ENCODE measurements at regions not wholly inside any gene's neighbourhood (a gene's known extent, or its start where the extent isn't known, plus 50 kb on each side); places are given as distances from the start of the nearest gene placed in this dataset.

DNA sequence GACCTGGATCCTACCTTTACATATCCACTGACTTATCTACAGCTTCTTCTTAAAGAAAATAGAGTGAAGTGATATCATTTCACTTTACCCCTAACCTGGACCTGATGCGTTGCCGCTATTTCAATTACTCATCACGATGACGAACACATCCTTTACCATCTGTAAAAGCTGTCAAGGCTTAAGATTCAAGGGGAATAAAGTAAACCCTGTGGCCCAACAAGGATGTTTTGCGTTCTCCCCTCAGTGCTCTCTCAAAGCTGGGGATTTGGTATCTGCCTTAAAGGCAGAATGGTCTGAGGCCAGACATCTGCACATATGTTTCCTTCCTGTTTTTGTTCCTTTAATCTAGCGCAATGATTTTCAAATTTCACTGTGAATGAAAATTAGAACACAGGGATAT, 100.1 kb upstream of the KLF7 start:
- TF ChIP-seq, protein P1, sequence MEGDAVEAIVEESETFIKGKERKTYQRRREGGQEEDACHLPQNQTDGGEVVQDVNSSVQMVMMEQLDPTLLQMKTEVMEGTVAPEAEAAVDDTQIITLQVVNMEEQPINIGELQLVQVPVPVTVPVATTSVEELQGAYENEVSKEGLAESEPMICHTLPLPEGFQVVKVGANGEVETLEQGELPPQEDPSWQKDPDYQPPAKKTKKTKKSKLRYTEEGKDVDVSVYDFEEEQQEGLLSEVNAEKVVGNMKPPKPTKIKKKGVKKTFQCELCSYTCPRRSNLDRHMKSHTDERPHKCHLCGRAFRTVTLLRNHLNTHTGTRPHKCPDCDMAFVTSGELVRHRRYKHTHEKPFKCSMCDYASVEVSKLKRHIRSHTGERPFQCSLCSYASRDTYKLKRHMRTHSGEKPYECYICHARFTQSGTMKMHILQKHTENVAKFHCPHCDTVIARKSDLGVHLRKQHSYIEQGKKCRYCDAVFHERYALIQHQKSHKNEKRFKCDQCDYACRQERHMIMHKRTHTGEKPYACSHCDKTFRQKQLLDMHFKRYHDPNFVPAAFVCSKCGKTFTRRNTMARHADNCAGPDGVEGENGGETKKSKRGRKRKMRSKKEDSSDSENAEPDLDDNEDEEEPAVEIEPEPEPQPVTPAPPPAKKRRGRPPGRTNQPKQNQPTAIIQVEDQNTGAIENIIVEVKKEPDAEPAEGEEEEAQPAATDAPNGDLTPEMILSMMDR (IDR thresholded peaks at IDR 0.05; ENCODE audit: control insufficient read depth, extremely low read depth, insufficient read depth), result no peak
- DNase-seq (ENCODE audit: low read depth), result no peak

DNA sequence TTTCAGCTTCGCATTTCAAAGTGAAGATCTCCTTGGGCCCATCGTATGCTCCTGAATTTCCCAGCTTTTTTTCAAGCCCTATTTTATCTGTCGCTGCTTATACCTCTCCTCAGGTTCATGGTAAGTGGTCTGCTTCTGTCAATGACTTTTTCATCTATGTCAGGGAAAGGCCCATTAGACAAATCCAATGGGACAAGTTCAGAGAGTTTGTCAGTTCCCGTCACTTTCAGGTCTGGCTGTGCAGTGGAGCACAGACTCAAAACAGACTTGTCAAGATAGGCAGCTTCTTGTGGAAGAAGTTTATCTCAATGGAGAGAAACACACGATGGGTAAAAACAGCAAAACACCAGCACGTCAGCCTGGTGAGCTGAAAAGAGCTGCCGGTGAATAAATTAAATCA, 100.9 kb upstream of the KLF7 start:
- TF ChIP-seq, protein P1 (IDR thresholded peaks at IDR 0.05; ENCODE audit: control insufficient read depth, extremely low read depth, insufficient read depth), result no peak
- DNase-seq (ENCODE audit: low read depth), result no peak
- no peak overlapping the region for H3K4me3 ChIP-seq (ENCODE audit: low read depth, low read length)

More for the DNA sequence above, 100.1 kb upstream of the KLF7 start:
- H3K4me3 ChIP-seq (ENCODE audit: low read depth, low read length), result no peak overlapping the region

DNA sequence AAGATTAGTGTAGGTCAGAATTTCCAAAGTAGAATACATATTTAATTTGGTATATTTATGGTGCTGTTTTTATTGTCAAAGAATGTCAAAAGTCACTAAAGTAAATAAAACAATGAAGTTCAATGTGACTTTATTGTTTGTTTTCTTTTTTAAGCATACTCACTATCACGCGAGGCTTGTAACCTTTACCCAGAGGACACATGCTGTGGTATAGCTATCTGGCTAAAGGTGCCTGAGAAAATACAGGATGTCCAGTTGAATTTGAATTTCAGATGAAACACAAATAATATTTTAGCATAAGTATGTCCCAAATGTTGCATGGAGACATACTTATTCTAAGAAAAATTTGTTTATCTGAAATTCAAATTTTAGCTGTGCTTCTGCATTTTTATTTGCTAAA, 103.3 kb upstream of the KLF7 start:
- peak; percentile 83 for DNase-seq (ENCODE audit: low read depth)
- TF ChIP-seq, protein P1 (IDR thresholded peaks at IDR 0.05; ENCODE audit: control insufficient read depth, extremely low read depth, insufficient read depth), result no peak
- 0 out of 2 replicates have a peak overlapping the region, but pooled peaks have one; percentile 29 for H3K4me3 ChIP-seq (ENCODE audit: low read depth, low read length)

DNA sequence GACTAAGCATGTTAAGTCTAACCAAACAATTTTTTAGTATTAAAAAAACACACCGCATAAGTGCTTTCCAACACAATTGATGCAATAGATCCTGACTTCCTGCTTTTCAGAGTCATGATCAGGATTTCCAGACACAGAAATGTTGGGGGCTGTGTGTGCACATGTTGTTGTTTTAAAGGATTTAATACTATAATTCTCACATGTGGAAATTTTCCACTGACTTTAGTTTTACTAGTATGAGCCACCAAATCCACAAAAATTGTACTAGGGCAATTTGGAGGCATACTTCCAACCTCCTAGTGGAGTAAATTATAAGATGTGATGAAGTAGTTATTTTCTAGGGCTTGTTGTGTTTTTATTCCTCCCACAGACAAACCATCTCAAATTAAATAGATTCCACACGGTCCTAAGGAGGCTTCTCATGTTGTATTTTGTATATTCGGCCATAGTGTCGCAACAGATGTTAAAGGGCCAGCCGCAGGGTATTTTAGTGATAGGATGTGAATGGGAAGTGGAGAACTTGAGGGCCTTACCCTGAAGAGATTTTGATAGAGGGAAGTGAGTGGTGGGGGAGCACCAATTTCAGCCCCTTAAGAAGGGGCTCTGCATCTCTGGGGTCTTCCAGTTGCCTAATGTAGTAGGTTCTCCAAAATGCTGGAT, 108.9 kb upstream of the KLF7 start:
- DNase-seq (ENCODE audit: low read depth), result no peak
- H3K4me3 ChIP-seq (ENCODE audit: low read depth, low read length), result no peak overlapping the region
- TF ChIP-seq, protein P1 (IDR thresholded peaks at IDR 0.05; ENCODE audit: control insufficient read depth, extremely low read depth, insufficient read depth), result no peak

DNA sequence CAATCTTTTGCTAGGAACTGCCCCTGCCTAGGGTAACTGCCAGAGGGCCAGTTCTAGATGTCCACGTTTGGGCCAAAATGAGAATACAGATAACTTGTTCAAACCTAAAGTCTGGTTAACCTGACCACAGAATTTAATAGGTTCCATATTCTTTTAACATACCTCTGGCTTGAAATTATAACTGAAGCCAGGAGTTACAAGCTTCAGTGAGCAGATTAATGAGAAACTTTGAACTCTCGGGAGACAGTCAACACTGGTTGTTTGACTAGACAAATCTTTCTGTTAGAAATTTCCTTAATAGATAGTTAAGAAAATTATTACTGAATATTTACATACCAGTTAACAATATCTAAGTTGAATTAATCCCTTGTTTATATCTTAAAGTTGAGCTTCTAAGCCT, 110.0 kb upstream of the KLF7 start:
- H3K4me3 ChIP-seq (ENCODE audit: low read depth, low read length), result no peak overlapping the region
- no peak for DNase-seq (ENCODE audit: low read depth)
- TF ChIP-seq, protein P1 (IDR thresholded peaks at IDR 0.05; ENCODE audit: control insufficient read depth, extremely low read depth, insufficient read depth), result no peak

DNA sequence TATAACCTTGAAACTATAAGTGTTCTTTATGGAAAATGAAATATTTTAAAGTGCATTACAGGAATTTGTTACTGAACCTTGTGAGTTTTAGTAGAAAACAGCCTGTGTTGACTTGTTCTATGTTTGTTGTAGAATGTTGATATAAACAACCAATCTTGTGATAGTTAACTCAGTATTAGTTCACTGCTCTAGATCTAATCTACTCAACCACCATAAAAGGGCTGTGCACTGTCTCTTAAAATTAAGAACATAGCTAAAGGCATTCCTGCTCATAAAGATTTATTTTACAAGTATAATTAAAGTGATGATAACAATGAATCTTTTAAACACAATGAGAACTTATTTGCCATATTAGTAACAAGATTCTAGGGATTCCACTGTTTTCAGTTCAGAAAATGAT, 110.5 kb upstream of the KLF7 start:
- H3K4me3 ChIP-seq (ENCODE audit: low read depth, low read length), result no peak overlapping the region
- peak; percentile 71 for DNase-seq (ENCODE audit: low read depth)
- TF ChIP-seq, protein P1 (IDR thresholded peaks at IDR 0.05; ENCODE audit: control insufficient read depth, extremely low read depth, insufficient read depth), result no peak

DNA sequence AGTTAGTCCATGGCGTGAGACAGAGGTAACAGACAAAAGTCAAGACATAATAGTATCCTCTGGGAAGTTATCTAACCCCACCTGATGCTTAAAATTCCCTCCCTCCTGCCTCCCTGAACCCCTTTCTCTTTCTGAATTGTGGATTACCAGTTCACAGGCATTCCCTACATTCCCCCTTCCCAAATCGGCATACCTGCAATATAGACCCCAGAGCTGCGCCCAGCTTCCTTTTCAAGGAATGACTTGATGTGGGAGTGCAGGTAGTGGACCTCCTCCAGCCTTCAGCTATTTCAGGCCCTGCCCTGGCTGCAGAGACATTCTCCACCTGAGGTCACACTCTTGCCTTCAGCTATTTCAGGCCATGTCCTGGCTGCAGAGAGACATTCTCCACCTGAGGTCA, 111.1 kb upstream of the KLF7 start:
- DNase-seq (ENCODE audit: low read depth), result no peak
- TF ChIP-seq, protein P1 (IDR thresholded peaks at IDR 0.05; ENCODE audit: control insufficient read depth, extremely low read depth, insufficient read depth), result no peak
- H3K4me3 ChIP-seq (ENCODE audit: low read depth, low read length), result no peak overlapping the region
